ENCODE measurements at regions not wholly inside any gene's neighbourhood (a gene's known extent, or its start where the extent isn't known, plus 50 kb on each side); places are given as distances from the start of the nearest gene placed in this dataset.
"Not testable (repeated sequence)": the region's sequence is repeated elsewhere in the genome, so short reads cannot be mapped to it uniquely, and the experiment has no call there.

DNA sequence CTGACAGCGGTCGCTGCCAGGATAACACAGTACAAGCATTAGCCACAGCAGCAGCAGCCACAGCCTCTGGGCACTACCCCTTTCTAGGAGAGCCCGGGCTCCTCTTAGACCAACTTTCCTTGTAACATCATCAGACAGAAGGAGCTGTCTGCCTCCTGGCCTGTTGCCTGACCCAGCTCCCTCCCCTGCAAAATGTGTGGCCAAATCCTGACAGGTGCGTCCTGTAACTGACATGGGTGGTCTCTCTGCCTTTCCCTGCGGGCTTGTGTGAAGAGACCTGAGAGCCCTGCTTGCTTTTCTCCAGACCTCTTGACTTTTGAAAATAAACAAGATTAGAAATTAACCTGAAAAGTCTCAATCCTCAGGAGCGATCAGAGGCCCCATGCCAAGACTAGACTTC is 824.9 kb downstream of the RAPGEF2 start:
- TF ChIP-seq, protein P1, sequence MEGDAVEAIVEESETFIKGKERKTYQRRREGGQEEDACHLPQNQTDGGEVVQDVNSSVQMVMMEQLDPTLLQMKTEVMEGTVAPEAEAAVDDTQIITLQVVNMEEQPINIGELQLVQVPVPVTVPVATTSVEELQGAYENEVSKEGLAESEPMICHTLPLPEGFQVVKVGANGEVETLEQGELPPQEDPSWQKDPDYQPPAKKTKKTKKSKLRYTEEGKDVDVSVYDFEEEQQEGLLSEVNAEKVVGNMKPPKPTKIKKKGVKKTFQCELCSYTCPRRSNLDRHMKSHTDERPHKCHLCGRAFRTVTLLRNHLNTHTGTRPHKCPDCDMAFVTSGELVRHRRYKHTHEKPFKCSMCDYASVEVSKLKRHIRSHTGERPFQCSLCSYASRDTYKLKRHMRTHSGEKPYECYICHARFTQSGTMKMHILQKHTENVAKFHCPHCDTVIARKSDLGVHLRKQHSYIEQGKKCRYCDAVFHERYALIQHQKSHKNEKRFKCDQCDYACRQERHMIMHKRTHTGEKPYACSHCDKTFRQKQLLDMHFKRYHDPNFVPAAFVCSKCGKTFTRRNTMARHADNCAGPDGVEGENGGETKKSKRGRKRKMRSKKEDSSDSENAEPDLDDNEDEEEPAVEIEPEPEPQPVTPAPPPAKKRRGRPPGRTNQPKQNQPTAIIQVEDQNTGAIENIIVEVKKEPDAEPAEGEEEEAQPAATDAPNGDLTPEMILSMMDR (IDR thresholded peaks at IDR 0.05) = no peak
- 87 to 90% methylated on average over 6 of the region's 6 CpGs for WGBS, 2 donors
- Histone ChIP-seq H3K4me1 (no peaks in the 10 kb centered on the region), H3K36me3 (no peaks in the 10 kb centered on the region), H3K27me3 (no peaks in the 10 kb centered on the region), H3K4me3 (no peak overlapping the region), H3K27ac (no peak overlapping the region), H3K9me3 (peaks cover 0 to 53% (median 17%) of the 10 kb centered on the region in 11 donors)
- ATAC-seq (no peak), DNase-seq (no peak)
- intact Hi-C loops (cut with DNase I) = no loop called here

GRCh38 chr4:159934602-159935001 is 831.7 kb downstream of the RAPGEF2 start:
- DNase-seq; H3K4me3 ChIP-seq; H3K4me1 ChIP-seq; H3K36me3 ChIP-seq; H3K27me3 ChIP-seq; ATAC-seq; H3K27ac ChIP-seq; intact Hi-C loops (cut with DNase I): not testable (repeated sequence)
- 95 to 96% methylated on average over 8 of the region's 8 CpGs for WGBS, 2 donors
- peaks cover 0 to 30% (median 2%) of the 10 kb centered on the region in 11 donors for H3K9me3 ChIP-seq

GRCh38 chr4:159937595-159937994 is 834.7 kb downstream of the RAPGEF2 start:
- Histone ChIP-seq H3K36me3 (no peaks in the 10 kb centered on the region), H3K27ac (no peak overlapping the region), H3K9me3 (peaks cover 0 to 25% (median 2%) of the 10 kb centered on the region in 11 donors), H3K4me1 (no peaks in the 10 kb centered on the region), H3K4me3 (no peak overlapping the region), H3K27me3 (no peaks in the 10 kb centered on the region)
- no peak for DNase-seq
- intact Hi-C loops (cut with DNase I) = no loop called here
- no peak for ATAC-seq
- TF ChIP-seq, protein P1 (IDR thresholded peaks at IDR 0.05) = no peak
- WGBS, 2 donors = 77 to 84% methylated on average over 3 of the region's 3 CpGs

- H3K27me3 ChIP-seq; intact Hi-C loops (cut with DNase I): not testable (repeated sequence)
These were observed 836.8 kb downstream of the RAPGEF2 start for GRCh38 chr4:159939681-159940080.

DNA sequence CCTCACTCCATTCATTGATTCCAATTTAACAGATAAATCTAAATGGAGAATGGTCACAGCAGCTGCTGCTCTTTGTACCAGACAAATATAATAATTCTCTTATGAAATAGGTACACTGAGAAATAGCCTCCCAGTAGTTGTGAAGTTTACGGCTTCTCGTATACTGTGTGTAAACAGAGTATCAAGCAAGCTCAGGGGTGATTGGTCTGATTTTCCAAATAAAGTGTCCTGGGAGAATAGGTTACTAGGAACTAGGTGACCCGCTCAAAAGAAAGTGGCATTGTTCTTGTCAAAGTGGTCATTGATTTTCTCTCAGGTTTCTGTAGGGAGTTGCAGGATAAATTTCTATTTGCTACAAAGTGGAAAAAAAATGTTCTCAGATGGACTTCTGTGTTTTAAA is 838.2 kb downstream of the RAPGEF2 start:
- H3K4me3 ChIP-seq = no peak overlapping the region
- DNase-seq = no peak

More at GRCh38 chr4:159939681-159940080, 836.8 kb downstream of the RAPGEF2 start:
- ATAC-seq, H3K4me3 ChIP-seq, DNase-seq, H3K36me3 ChIP-seq, H3K4me1 ChIP-seq, H3K27ac ChIP-seq, H3K9me3 ChIP-seq: not testable (repeated sequence)
- 93 to 96% methylated on average over 12 to 25 of the region's 25 CpGs for WGBS, 2 donors

More for the DNA sequence above, 838.2 kb downstream of the RAPGEF2 start:
- Histone ChIP-seq H3K27me3 (no peaks in the 10 kb centered on the region), H3K4me1 (no peaks in the 10 kb centered on the region), H3K36me3 (no peaks in the 10 kb centered on the region), H3K9me3 (peaks cover 0 to 2% (median 0%) of the 10 kb centered on the region in 11 donors), H3K27ac (no peak overlapping the region)
- ATAC-seq = no peak
- WGBS, 2 donors = 94 to 97% methylated on average over 3 of the region's 3 CpGs
- intact Hi-C loops (cut with DNase I) = no loop called here
- TF ChIP-seq, protein P1 (IDR thresholded peaks at IDR 0.05) = no peak
